SK-N-SH (cell line): ENCODE measurements at regions not wholly inside any gene's neighbourhood (a gene's known extent, or its start where the extent isn't known, plus 50 kb on each side); places are given as distances from the start of the nearest gene placed in this dataset.

Experiments
- EP300 ChIP-seq, 2 experiments: IDR thresholded peaks; 2 replicates each; pipeline versions ENCODE4 v1.4.0 to v1.6.1; 2012; ENCODE audit warnings: borderline replicate concordance in 1 of 2, low read depth in 1 of 2, low read length in 1 of 2
- GABPA ChIP-seq: IDR thresholded peaks from 2 replicates; pipeline ENCODE4 v1.4.0; 2012; ENCODE audit warnings: low read depth, mild to moderate bottlenecking
- TF ChIP-seq, protein P1 (sequence below): fragments of 200-600 bp; sonication (generic); IDR thresholded peaks from 2 replicates; pipeline ENCODE4 v1.6.1; 2017; ENCODE audit warnings: antibody characterized with exemption, mild to moderate bottlenecking, moderate library complexity

DNA sequence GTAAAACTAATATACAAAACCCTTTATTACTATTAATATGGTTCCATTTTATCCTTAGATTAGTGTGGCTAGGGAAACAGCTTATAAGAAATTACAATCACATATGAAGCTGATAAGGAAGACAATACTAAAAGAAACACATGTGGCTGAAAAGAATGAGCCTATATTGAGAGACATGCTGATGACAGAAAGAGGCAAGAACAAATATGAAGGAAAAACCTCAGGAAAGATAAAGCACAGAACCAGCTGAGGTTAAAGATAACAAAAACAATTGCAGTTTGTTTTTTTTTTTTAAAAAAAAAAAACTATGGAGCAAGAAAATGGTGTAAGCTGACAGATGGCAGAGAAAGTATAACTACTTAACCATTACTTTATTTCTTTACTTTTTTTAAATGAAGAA is 69.2 kb upstream of the OSBPL8 start:
- TF ChIP-seq, protein P1, sequence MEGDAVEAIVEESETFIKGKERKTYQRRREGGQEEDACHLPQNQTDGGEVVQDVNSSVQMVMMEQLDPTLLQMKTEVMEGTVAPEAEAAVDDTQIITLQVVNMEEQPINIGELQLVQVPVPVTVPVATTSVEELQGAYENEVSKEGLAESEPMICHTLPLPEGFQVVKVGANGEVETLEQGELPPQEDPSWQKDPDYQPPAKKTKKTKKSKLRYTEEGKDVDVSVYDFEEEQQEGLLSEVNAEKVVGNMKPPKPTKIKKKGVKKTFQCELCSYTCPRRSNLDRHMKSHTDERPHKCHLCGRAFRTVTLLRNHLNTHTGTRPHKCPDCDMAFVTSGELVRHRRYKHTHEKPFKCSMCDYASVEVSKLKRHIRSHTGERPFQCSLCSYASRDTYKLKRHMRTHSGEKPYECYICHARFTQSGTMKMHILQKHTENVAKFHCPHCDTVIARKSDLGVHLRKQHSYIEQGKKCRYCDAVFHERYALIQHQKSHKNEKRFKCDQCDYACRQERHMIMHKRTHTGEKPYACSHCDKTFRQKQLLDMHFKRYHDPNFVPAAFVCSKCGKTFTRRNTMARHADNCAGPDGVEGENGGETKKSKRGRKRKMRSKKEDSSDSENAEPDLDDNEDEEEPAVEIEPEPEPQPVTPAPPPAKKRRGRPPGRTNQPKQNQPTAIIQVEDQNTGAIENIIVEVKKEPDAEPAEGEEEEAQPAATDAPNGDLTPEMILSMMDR, result no peak
- TF ChIP-seq EP300 (IDR thresholded peaks at IDR 0.05; ENCODE audit: borderline replicate concordance in 1 of 2, low read depth in 1 of 2, low read length in 1 of 2), result no peak
- TF ChIP-seq GABPA, result no peak
